ENCODE measurements at regions not wholly inside any gene's neighbourhood (a gene's known extent, or its start where the extent isn't known, plus 50 kb on each side); places are given as distances from the start of the nearest gene placed in this dataset.

DNA sequence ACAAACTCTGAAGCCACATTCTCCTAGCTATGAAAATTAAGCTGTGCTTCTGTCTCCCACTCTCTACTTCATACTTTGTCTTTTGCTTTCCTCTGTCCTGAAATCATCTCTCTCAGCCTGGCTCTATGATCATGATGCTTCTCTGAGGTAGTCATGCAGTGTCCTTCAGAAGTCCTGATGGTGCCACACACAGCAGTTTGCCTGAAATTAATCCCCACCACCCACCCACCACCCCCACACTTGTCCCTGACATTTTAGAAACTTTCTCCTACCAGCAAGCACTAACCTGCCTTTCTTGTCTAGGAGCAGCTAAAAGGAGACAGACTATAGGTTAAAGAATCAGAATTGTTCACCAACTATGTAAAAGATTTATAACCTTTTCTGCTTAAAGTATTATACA lies 282.2 kb upstream of the FAM174A start:
- H3K9me3 Mint-ChIP-seq, result no peaks in the 10 kb centered on the region; a peak in 1 of 5 replicates
- no peak overlapping the region for H3K27ac Mint-ChIP-seq
- Histone ChIP-seq H2BK5ac (ENCODE audit: insufficient read length, low read length) (no peak overlapping the region), H3K14ac (ENCODE audit: insufficient read depth, low read length) (no peak overlapping the region), H3K79me1 (ENCODE audit: insufficient read depth, low read depth, low read length, poor library complexity, severe bottlenecking) (no peaks in the 10 kb centered on the region), H3T11ph (ENCODE audit: low read length) (no peak overlapping the region), H3K27ac (ENCODE audit: insufficient read length, low read depth, low read length) (no peak overlapping the region), H2BK120ac (ENCODE audit: low read depth, low read length, poor library complexity, severe bottlenecking) (no peak overlapping the region), H3K23ac (ENCODE audit: insufficient read length, low read depth, low read length) (no peak overlapping the region), H3K4ac (ENCODE audit: low read depth, low read length) (no peak overlapping the region), H3K23me2 (ENCODE audit: insufficient read length, low read depth, low read length, poor library complexity, severe bottlenecking) (no peaks in the 10 kb centered on the region), H2AFZ (ENCODE audit: low read length) (no peak overlapping the region), H2BK12ac (ENCODE audit: insufficient read length, low read depth, low read length) (no peak overlapping the region), H3K4me2 (ENCODE audit: insufficient read depth, insufficient read length, low read length) (no peak overlapping the region), H2AK5ac (ENCODE audit: insufficient read length, low read length) (no peak overlapping the region), H3K18ac (ENCODE audit: insufficient read length, low read depth, low read length) (no peak overlapping the region), H3K79me2 (ENCODE audit: insufficient read depth, low read length) (no peaks in the 10 kb centered on the region), H4K8ac (replicated peaks; ENCODE audit: insufficient read length, low read depth, low read length) (no peak overlapping the region), H2BK15ac (ENCODE audit: low read depth, low read length) (no peak overlapping the region), H4K5ac (ENCODE audit: insufficient read length, low read depth, low read length) (no peak overlapping the region), H3K9me3 (ENCODE audit: control insufficient read depth, low read depth, low read length) (no peaks in the 10 kb centered on the region), H3K27me3 (ENCODE audit: insufficient read depth, low read length) (no peaks in the 10 kb centered on the region), H4K20me1 (ENCODE audit: control insufficient read depth, insufficient read depth, insufficient read length) (no peaks in the 10 kb centered on the region), H3K9ac (ENCODE audit: extremely low read depth, insufficient read length, low read length) (no peak overlapping the region), H3K56ac (ENCODE audit: insufficient read length, low read depth, low read length) (no peak overlapping the region), H2BK20ac (ENCODE audit: low read depth, low read length, poor library complexity, severe bottlenecking) (no peak overlapping the region), H4K91ac (ENCODE audit: insufficient read length, low read depth, low read length) (no peak overlapping the region), H3K4me1 (ENCODE audit: insufficient read depth, low read length) (no peaks in the 10 kb centered on the region)
- no peak for DNase-seq
- H3K27me3 Mint-ChIP-seq (ENCODE audit: low read depth), result no peaks in the 10 kb centered on the region
- H3K4me1 Mint-ChIP-seq, result peaks cover 3 to 7% of the 10 kb centered on the region in 2 experiments; a peak in 1 of 4 replicates
- no peak for TF ChIP-seq CTCF (conservative IDR thresholded peaks at IDR 0.05)
- no peaks in the 10 kb centered on the region for H3K36me3 Mint-ChIP-seq (ENCODE audit: insufficient read depth in 1 of 3, low read depth in 3 of 3)
- no peak overlapping the region for H3K4me3 Mint-ChIP-seq
